GM21825 (cell line): ENCODE measurements at regions not wholly inside any gene's neighbourhood (a gene's known extent, or its start where the extent isn't known, plus 50 kb on each side); places are given as distances from the start of the nearest gene placed in this dataset.
"Not testable (repeated sequence)": the region's sequence is repeated elsewhere in the genome, so short reads cannot be mapped to it uniquely, and the experiment has no call there.

Source experiments
- ATAC-seq: cut with Tn5 transposase; IDR thresholded peaks from one replicate; pipeline ENCODE4 v1.9.1; 2021; ENCODE audit warnings: mild to moderate bottlenecking, moderate library complexity; ENCODE audit not compliant: unreplicated experiment

GRCh38 chr10:46645110-46645509, 66.2 kb downstream of the SYT15 start:
- not testable (repeated sequence) for ATAC-seq

- not testable (repeated sequence) for ATAC-seq
Measured at GRCh38 chr10:46646132-46646531, 67.2 kb downstream of the SYT15 start.

GRCh38 chr10:46650967-46651366, 72.0 kb downstream of the SYT15 start:
- not testable (repeated sequence) for ATAC-seq

GRCh38 chr10:46657437-46657836, 78.5 kb downstream of the SYT15 start:
- not testable (repeated sequence) for ATAC-seq

- ATAC-seq = not testable (repeated sequence)
Measured at GRCh38 chr10:46660027-46660834, 81.3 kb downstream of the SYT15 start.

GRCh38 chr10:46660835-46661164, 81.9 kb downstream of the SYT15 start:
- ATAC-seq = not testable (repeated sequence)

- not testable (repeated sequence) for ATAC-seq
Measured at GRCh38 chr10:46665536-46665935, 86.6 kb downstream of the SYT15 start.

- ATAC-seq = not testable (repeated sequence)
Measured at GRCh38 chr10:46668357-46668997, 89.5 kb downstream of the SYT15 start.

- not testable (repeated sequence) for ATAC-seq
Measured at GRCh38 chr10:46677836-46678435, 99.0 kb downstream of the SYT15 start.

- not testable (repeated sequence) for ATAC-seq
Measured at GRCh38 chr10:46691397-46691796, 112.5 kb downstream of the SYT15 start.

GRCh38 chr10:46693218-46693617, 114.3 kb downstream of the SYT15 start:
- not testable (repeated sequence) for ATAC-seq

GRCh38 chr10:46717264-46717663, 138.3 kb downstream of the SYT15 start:
- not testable (repeated sequence) for ATAC-seq

GRCh38 chr10:46718014-46718413, 139.1 kb downstream of the SYT15 start:
- not testable (repeated sequence) for ATAC-seq

- ATAC-seq = not testable (repeated sequence)
Measured at GRCh38 chr10:46720386-46720785, 141.5 kb downstream of the SYT15 start.

- ATAC-seq = not testable (repeated sequence)
Measured at GRCh38 chr10:46720811-46721518, 142.0 kb downstream of the SYT15 start.

- ATAC-seq = not testable (repeated sequence)
Measured at GRCh38 chr10:46724258-46724657, 145.3 kb downstream of the SYT15 start.

- ATAC-seq = not testable (repeated sequence)
Measured at GRCh38 chr10:46728359-46728758, 149.4 kb downstream of the SYT15 start.

- not testable (repeated sequence) for ATAC-seq
Measured at GRCh38 chr10:46730729-46731128, 151.8 kb downstream of the SYT15 start.

- ATAC-seq = peak; percentile 67
Measured at GRCh38 chr10:46733635-46734261, 154.8 kb downstream of the SYT15 start.

GRCh38 chr10:46734262-46734642, 155.3 kb downstream of the SYT15 start:
- not testable (repeated sequence) for ATAC-seq

- ATAC-seq = not testable (repeated sequence)
Measured at GRCh38 chr10:46739919-46740318, 161.0 kb downstream of the SYT15 start.
